GM21723 (cell line): ENCODE measurements at regions not wholly inside any gene's neighbourhood (a gene's known extent, or its start where the extent isn't known, plus 50 kb on each side); places are given as distances from the start of the nearest gene placed in this dataset.
A peak's percentile ranks its signal among the peaks of the same experiment; 100 is the strongest.

Experiments
- ATAC-seq: cut with Tn5 transposase; IDR thresholded peaks from one replicate; pipeline ENCODE4 v1.9.1; 2021; ENCODE audit warnings: mild to moderate bottlenecking, moderate library complexity; ENCODE audit not compliant: unreplicated experiment

GRCh38 chr15:92224843-92225242, 168.8 kb upstream of the ST8SIA2 start:
- no peak for ATAC-seq

DNA sequence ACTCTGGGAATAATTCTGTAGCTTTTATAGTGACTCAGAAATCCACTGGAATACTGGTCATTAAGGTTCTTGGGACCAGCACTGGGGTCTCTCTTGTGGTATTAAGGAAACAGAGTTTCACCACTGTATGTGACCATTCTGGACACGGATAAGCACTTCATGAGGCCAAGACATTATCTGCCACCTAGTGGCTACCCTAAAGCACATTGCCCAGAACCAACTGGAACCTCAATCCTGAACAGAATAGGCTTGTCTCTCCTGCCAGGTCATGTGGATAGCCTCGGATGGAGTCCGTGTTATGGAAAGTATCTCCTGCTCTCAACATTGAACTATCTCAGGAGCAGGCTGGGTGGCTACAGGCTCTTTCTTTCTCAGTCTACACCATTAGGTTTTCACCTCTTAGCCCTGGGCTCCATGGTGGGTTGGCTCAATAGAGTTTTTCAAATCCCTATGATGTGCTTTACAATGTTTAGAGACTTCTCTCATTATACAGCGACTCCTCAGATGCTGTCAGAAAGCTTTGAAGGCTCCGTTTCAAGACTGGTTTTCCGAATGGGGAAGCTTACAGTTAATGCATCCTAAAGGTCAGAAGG, 167.6 kb upstream of the ST8SIA2 start:
- no peak for ATAC-seq

DNA sequence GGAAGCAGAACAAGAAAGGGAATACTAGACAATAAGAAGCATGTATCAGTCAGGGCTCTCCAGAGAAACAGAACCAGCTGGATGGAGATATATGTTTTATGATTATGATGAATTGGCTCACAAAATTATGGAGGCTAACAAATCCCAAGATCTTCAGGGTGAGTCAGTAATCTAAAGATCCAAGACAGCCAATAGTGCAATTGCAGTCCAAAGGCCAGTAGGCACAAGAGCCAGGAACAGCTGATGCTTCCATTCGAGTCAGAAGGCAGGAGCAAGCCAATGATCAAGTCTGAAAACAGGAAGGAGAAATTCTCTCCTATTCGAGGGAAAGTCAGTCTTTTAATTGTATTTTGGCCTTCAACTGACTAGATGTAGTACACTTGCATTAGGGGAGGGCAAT, 164.9 kb upstream of the ST8SIA2 start:
- no peak for ATAC-seq

DNA sequence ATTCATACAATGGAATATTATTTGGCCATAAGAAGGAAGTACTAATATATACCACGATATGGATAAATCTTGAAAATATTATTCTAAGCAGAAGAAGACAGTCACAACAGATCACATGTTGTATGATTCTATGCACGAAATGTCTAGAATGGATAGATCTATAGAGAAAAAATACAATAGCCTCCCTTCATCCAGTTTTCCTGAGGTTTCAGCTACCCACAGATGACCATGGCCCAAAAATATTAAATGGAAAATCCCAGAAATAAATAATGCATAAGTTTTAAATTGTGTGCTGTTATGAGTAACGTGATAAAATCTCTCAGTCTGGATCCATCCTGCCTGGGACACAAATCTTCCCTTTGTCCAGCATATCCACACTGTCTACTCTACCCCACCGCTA, 162.2 kb upstream of the ST8SIA2 start:
- no peak for ATAC-seq

GRCh38 chr15:92232317-92232716, 161.4 kb upstream of the ST8SIA2 start:
- ATAC-seq, result no peak

DNA sequence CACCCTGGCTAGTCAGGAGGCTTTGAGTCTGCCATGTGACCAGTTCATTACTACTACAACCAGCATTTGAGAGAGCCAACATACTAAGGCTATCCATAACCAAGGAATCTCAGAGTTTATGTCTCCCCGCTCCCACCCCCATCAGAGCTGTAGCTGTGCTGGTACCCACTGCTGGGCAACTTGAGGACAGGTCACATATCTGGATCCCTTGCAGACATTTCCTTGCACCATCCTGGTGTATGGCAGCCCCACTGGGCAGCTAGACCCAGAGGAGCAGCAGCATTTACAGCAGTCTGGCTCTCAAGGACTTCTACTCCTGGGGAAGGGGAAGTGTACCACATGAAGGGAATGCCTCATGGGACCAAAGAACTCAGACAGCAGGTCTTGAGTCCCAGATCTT, 160.8 kb upstream of the ST8SIA2 start:
- ATAC-seq, result no peak

DNA sequence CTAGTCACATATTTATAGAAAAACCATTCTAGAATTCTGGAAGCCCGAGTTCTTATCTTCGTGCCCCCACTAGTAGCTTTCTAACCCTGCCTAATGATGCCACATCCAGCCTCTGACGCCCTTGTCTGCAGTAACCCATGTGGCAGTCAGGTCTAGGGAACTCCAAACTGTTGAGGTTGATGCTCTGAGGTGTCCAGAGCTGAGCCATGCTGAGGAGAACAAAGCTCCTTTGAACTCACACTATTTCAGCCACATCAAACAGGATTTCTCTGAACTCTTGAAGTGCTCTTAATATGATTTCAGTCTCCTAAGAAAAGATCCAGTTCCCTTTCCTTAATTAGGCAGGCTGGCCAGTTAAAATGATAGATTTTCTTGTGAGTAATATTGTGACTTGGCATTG, 150.5 kb upstream of the ST8SIA2 start:
- ATAC-seq, result no peak

- no peak for ATAC-seq
These were observed 149.0 kb upstream of the ST8SIA2 start for GRCh38 chr15:92244703-92245102.

- ATAC-seq, result no peak
These were observed 145.9 kb upstream of the ST8SIA2 start for GRCh38 chr15:92247649-92248242.

DNA sequence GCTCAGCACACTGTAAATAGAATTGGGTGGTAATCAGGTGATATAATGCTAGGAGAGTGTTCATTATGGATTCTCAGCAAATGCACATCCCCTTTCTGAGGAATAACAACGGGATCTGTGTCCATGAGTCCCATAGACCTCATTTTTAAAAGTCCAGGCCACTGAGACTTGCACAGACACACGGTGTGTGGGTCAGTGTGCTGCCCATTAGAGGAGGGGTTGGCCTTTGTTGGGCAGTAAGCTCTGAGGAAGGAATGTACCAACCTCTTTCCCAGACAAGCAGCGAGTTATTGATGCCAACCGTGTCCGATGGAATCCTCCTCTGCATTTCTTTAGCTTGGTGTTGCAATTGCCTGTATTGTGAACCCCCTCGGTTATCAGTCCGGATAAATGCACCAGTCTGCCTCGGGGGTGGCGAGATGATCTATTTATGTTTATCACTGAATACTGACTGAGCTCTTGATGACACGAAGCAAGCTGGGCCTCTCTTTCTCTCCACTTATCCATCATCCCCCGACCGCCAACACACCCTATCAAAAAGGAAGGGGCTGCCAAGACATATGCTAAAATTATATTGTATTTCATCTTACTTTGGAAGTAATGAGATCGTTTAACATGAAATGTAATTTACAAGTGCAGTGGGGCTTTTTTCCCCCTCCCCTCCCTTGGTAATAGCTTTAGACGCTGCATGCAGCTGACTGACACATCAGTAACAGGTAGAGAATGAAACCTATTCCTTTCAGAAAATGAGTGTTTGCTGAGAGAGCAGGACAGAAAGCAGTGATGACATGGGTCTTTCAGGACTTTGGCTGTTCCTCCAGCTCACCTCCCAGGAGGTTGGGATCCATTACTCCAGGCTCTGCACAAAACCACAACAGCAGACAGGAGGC, 126.6 kb upstream of the ST8SIA2 start:
- no peak for ATAC-seq

- ATAC-seq, result no peak
These were observed 124.8 kb upstream of the ST8SIA2 start for GRCh38 chr15:92268900-92269299.

GRCh38 chr15:92271179-92271578, 122.5 kb upstream of the ST8SIA2 start:
- ATAC-seq, result no peak

- no peak for ATAC-seq
These were observed 121.6 kb upstream of the ST8SIA2 start for GRCh38 chr15:92272106-92272505.

GRCh38 chr15:92273286-92273685, 120.4 kb upstream of the ST8SIA2 start:
- no peak for ATAC-seq

GRCh38 chr15:92273723-92274122, 120.0 kb upstream of the ST8SIA2 start:
- no peak for ATAC-seq

GRCh38 chr15:92277776-92278175, 115.9 kb upstream of the ST8SIA2 start:
- ATAC-seq, result no peak

DNA sequence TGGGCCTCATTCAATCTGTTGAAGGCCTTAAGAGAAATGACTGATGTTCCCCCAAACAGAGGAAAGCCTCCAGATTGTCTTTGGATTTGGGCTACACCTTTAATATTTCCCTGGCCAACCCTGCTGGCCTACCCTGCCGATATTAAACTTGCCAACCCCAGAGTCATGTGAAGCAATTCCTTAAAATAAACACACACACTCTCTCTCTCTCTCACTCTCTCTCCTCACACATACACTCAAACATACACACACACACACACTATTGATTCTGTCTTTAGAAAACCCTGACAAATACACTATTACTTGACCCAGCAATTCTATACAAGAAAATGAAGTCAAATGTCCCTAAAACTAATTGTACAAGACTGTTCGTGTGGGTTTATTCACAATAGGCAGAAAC, 109.9 kb upstream of the ST8SIA2 start:
- ATAC-seq, result no peak

DNA sequence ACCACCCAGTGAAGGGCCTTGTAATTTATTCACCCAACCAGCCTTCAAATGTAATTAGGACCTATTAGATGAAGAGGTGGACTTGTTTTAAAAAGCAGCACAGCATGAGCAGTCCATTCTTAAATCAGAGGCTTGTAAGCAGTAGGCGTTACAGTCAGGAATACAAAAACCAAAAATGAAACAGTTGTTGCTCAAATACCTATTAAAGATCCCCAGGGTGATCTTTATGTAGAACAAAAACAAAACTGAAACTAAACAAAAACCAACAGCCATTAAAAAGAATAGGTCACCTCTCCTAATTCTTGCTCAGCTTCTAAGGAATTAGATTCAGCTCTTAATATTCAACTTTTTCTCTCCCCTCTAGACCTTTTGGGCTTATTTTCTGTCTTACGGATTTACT, 104.9 kb upstream of the ST8SIA2 start:
- ATAC-seq, result peak; percentile 94

GRCh38 chr15:92289733-92290132, 103.9 kb upstream of the ST8SIA2 start:
- ATAC-seq, result no peak

- ATAC-seq, result no peak
These were observed 103.2 kb upstream of the ST8SIA2 start for GRCh38 chr15:92290359-92290992.

GRCh38 chr15:92291900-92292299, 101.8 kb upstream of the ST8SIA2 start:
- ATAC-seq, result no peak

- ATAC-seq, result no peak
These were observed 98.9 kb upstream of the ST8SIA2 start for GRCh38 chr15:92294759-92295158.
